Osteoblast (primary cell): ENCODE measurements at regions not wholly inside any gene's neighbourhood (a gene's known extent, or its start where the extent isn't known, plus 50 kb on each side); places are given as distances from the start of the nearest gene placed in this dataset.

Experiments used
- DNase-seq: peaks from one replicate; pipeline ENCODE4 v3.0.0; 2011; ENCODE audit warnings: low spot score, mixed read lengths; ENCODE audit not compliant: insufficient read length; ENCODE audit errors: missing footprints
- H2AFZ ChIP-seq: 2 replicates; pipeline ENCODE4 v1.6.0; 2011; ENCODE audit warnings: mild to moderate bottlenecking, low read length
- H3K27ac ChIP-seq: 2 replicates; pipeline ENCODE4 v1.5.1; 2011; ENCODE audit warnings: mild to moderate bottlenecking, low read depth, low read length, moderate library complexity
- H3K27me3 ChIP-seq: 2 replicates; pipeline ENCODE4 v1.6.0; 2012; ENCODE audit warnings: mild to moderate bottlenecking, control low read depth, inconsistent platforms, low read length, moderate library complexity; ENCODE audit not compliant: insufficient read depth
- H3K36me3 ChIP-seq: 2 replicates; pipeline ENCODE4 v1.5.1; 2011; ENCODE audit warnings: mild to moderate bottlenecking, low read length, control low read depth, moderate library complexity; ENCODE audit not compliant: insufficient read depth
- H3K4me1 ChIP-seq: 2 replicates; pipeline ENCODE4 v1.5.1; 2011; ENCODE audit warnings: mild to moderate bottlenecking, low read length, control low read depth, moderate library complexity; ENCODE audit not compliant: insufficient read depth
- H3K4me2 ChIP-seq: 2 replicates; pipeline ENCODE4 v1.6.0; 2011; ENCODE audit warnings: mild to moderate bottlenecking, low read length; ENCODE audit not compliant: insufficient read depth
- H3K4me3 ChIP-seq: fragments of 200-600 bp; sonication (generic); 3 replicates; pipeline ENCODE4 v1.5.1; 2012; ENCODE audit warnings: mild to moderate bottlenecking, low read length, inconsistent platforms; ENCODE audit not compliant: insufficient read depth
- H3K79me2 ChIP-seq: 2 replicates; pipeline ENCODE4 v1.6.0; 2012; ENCODE audit warnings: mild to moderate bottlenecking, low read length, control low read depth, inconsistent platforms; ENCODE audit not compliant: insufficient read depth
- H3K9me3 ChIP-seq: 2 replicates; pipeline ENCODE4 v1.5.1; 2011; ENCODE audit warnings: low read depth, low read length, control low read depth
- H4K20me1 ChIP-seq: 2 replicates; pipeline ENCODE4 v1.6.0; 2012; ENCODE audit warnings: mild to moderate bottlenecking, low read length, control low read depth; ENCODE audit not compliant: insufficient read depth
- CTCF ChIP-seq: IDR thresholded peaks from 2 replicates; pipeline ENCODE4 v1.5.1; 2011; ENCODE audit warnings: mild to moderate bottlenecking, low read depth, low read length, moderate library complexity; ENCODE audit errors: extremely low read depth

- Histone ChIP-seq H3K79me2 (no peaks in the 10 kb centered on the region), H2AFZ (no peak overlapping the region), H3K27me3 (no peaks in the 10 kb centered on the region), H3K27ac (no peak overlapping the region), H3K4me1 (no peaks in the 10 kb centered on the region), H3K4me2 (no peak overlapping the region), H3K36me3 (no peaks in the 10 kb centered on the region), H3K9me3 (peaks cover 4% of the 10 kb centered on the region), H3K4me3 (no peak overlapping the region), H4K20me1 (no peaks in the 10 kb centered on the region)
- TF ChIP-seq CTCF: no peak
- DNase-seq: peak; percentile 53
These were observed 343.1 kb downstream of the TFAP2A start for GRCh38 chr6:10071631-10072220.

GRCh38 chr6:10060004-10060403 is 354.9 kb downstream of the TFAP2A start:
- H3K9me3 ChIP-seq: peaks cover 1% of the 10 kb centered on the region
- TF ChIP-seq CTCF: no peak
- H3K27ac ChIP-seq: no peak overlapping the region

DNA sequence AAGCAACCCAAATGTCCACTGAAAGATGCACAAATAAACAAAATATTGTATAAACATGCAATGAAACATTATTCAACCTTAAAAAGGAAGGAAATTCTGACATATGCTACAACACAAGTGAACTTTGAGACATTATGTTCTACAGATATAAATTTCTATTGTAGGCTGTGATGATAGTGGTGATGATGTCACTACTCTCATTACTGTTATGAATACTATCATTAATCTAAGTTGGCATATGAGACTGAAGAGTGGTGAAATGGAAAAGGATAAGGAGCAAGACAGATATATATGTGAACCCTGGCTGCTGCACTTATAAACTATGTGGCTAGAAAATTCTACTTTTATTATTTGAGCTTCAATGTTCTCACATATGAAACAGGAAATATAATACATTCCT is 360.2 kb downstream of the TFAP2A start:
- H3K4me2 ChIP-seq: no peak overlapping the region
- no peaks in the 10 kb centered on the region for H3K9me3 ChIP-seq
- no peaks in the 10 kb centered on the region for H3K36me3 ChIP-seq
- H4K20me1 ChIP-seq: no peaks in the 10 kb centered on the region
- no peak overlapping the region for H3K4me3 ChIP-seq
- H2AFZ ChIP-seq: no peak overlapping the region
- H3K27ac ChIP-seq: no peak overlapping the region
- H3K4me1 ChIP-seq: no peaks in the 10 kb centered on the region
- H3K79me2 ChIP-seq: no peaks in the 10 kb centered on the region
- H3K27me3 ChIP-seq: no peaks in the 10 kb centered on the region
- no peak for DNase-seq
- no peak for TF ChIP-seq CTCF

More at GRCh38 chr6:10060004-10060403, 354.9 kb downstream of the TFAP2A start:
- no peaks in the 10 kb centered on the region for H3K27me3 ChIP-seq
- no peaks in the 10 kb centered on the region for H4K20me1 ChIP-seq
- no peaks in the 10 kb centered on the region for H3K36me3 ChIP-seq
- H2AFZ ChIP-seq: no peak overlapping the region
- no peak overlapping the region for H3K4me3 ChIP-seq
- no peak for DNase-seq
- H3K4me2 ChIP-seq: no peak overlapping the region
- H3K4me1 ChIP-seq: no peaks in the 10 kb centered on the region
- no peaks in the 10 kb centered on the region for H3K79me2 ChIP-seq

DNA sequence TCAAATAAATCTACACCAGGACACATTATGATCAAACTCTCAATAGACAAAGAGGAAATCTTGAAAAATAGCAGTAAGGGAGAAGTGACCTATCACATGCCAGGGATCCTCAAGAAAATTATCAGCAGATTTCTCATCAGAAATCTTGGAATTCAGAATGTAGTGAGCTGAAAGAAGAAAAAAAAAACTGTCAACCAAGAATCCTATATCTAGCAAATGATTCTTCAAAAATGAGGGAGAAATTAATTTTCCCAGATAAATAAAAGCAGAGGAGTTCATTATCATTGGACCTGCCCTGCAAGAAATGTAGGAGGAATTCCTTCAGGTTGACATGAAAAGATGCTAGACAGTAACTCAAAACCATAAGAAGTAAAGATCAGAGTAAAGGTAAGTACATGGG is 363.6 kb downstream of the TFAP2A start:
- Histone ChIP-seq H3K79me2 (no peaks in the 10 kb centered on the region), H3K9me3 (no peaks in the 10 kb centered on the region), H3K36me3 (no peaks in the 10 kb centered on the region), H2AFZ (no peak overlapping the region), H3K27ac (no peak overlapping the region), H3K4me1 (no peaks in the 10 kb centered on the region), H3K4me2 (no peak overlapping the region), H3K4me3 (no peak overlapping the region), H3K27me3 (no peaks in the 10 kb centered on the region), H4K20me1 (no peaks in the 10 kb centered on the region)
- DNase-seq: no peak
- no peak for TF ChIP-seq CTCF
